Right atrium auricular region (tissue), 2 donors: ENCODE measurements at regions not wholly inside any gene's neighbourhood (a gene's known extent, or its start where the extent isn't known, plus 50 kb on each side); places are given as distances from the start of the nearest gene placed in this dataset.

ENCODE experiments used
- DNase-seq: peaks from one replicate; pipeline ENCODE4 v3.0.0-alpha.2; 2019; ENCODE audit warnings: low spot score
- H3K27ac ChIP-seq, 2 donors: fragments of 200-600 bp; sonication (generic); 1 replicate in 1 of 2; 2 replicates in 1 of 2; pipeline ENCODE4 v1.5.1; 2016 to 2019
- H3K27me3 ChIP-seq, 2 donors: fragments of 200-600 bp; sonication (generic); one replicate each; pipeline versions ENCODE4 v1.5.1 to v1.6.0; 2017 to 2019
- H3K36me3 ChIP-seq: fragments of 200-600 bp; sonication (generic); one replicate; pipeline ENCODE4 v1.5.1; 2016
- H3K4me1 ChIP-seq, 2 donors: fragments of 200-600 bp; sonication (generic); one replicate each; pipeline versions ENCODE4 v1.5.1 to v1.6.0; 2017 to 2019
- H3K4me3 ChIP-seq, 2 donors: fragments of 200-600 bp; sonication (generic); 1 replicate in 1 of 2; 2 replicates in 1 of 2; pipeline ENCODE4 v1.5.1; 2017 to 2019; ENCODE audit warnings: mild to moderate bottlenecking in 1 of 2, moderate library complexity in 1 of 2
- H3K9me3 ChIP-seq, 2 donors: fragments of 200-600 bp; sonication (generic); one replicate each; pipeline ENCODE4 v1.5.1; 2019
- CTCF ChIP-seq, 2 donors: fragments of 200-600 bp; sonication (generic); IDR thresholded peaks; one replicate each; pipeline ENCODE4 v1.5.1; 2019; ENCODE audit warnings: antibody characterized with exemption in 2 of 2

DNA sequence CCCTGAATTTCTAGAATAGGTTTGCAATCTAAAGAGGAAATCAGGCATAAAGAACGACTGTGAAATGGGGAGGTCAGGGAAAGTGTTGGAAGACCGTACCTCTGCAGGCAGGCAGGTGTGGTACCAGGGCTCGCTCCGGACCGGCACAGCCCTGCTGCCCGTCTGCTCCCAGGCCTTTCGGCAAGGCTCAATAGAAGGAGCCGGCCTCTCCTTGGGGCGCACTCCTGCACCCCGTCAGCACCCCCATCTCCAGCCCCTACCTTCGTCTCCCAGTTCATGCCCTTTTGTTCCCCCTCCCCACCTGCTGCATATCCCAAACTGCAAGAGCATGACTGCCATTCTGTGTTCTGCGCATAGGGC, 139.8 kb upstream of the SOX1 start:
- no peaks in the 10 kb centered on the region for H3K27me3 ChIP-seq
- H3K4me1 ChIP-seq = no peaks in the 10 kb centered on the region
- H3K9me3 ChIP-seq = peaks cover 0 to 13% of the 10 kb centered on the region in 2 donors
- H3K4me3 ChIP-seq = no peak overlapping the region
- TF ChIP-seq CTCF (IDR thresholded peaks at IDR 0.05) = no peak
- H3K27ac ChIP-seq = no peak overlapping the region
- H3K36me3 ChIP-seq = no peaks in the 10 kb centered on the region
- DNase-seq = no peak

DNA sequence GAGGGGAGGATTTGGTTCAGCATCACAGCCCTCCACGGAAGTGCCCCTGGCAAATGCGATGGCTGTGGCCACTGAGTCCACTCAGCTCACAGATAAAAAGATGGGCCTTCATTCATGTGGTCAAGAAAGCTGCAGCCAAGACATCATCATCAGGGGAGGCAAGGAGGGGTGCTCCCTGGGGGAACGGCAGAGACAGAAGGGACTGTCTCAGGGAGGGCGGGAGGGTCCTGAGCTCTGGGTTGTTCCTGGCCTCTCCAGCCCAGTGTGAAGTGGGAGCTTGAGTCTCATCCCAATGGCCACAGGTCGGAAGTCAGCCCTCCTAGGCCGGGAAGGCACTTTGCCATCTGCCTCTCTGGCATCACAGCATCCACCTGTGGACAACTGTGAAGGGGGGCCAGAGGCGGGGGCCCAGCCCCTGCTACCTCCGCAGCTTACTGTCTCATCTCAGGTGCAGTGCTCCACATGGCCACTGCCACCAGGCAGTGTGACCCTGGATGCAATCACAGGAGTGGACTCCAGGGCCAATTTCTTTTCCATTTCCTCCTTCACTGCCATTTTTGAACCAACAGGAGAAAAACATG, 137.8 kb upstream of the SOX1 start:
- H3K27ac ChIP-seq = no peak overlapping the region
- no peak overlapping the region for H3K4me3 ChIP-seq
- no peaks in the 10 kb centered on the region for H3K36me3 ChIP-seq
- DNase-seq = no peak
- no peak for TF ChIP-seq CTCF (IDR thresholded peaks at IDR 0.05)
- no peaks in the 10 kb centered on the region for H3K4me1 ChIP-seq
- H3K9me3 ChIP-seq = peaks cover 0 to 20% of the 10 kb centered on the region in 2 donors
- no peaks in the 10 kb centered on the region for H3K27me3 ChIP-seq

GRCh38 chr13:111936267-111936925, 130.6 kb upstream of the SOX1 start:
- DNase-seq = peak; percentile 32
- peaks cover 0 to 14% of the 10 kb centered on the region in 2 donors for H3K9me3 ChIP-seq
- TF ChIP-seq CTCF (IDR thresholded peaks at IDR 0.05) = no peak
- no peaks in the 10 kb centered on the region for H3K4me1 ChIP-seq
- no peaks in the 10 kb centered on the region for H3K27me3 ChIP-seq
- no peak overlapping the region for H3K4me3 ChIP-seq
- no peak overlapping the region for H3K27ac ChIP-seq
- no peaks in the 10 kb centered on the region for H3K36me3 ChIP-seq

GRCh38 chr13:111937777-111938311, 129.1 kb upstream of the SOX1 start:
- Histone ChIP-seq H3K27ac (no peak overlapping the region), H3K4me1 (no peaks in the 10 kb centered on the region), H3K4me3 (no peak overlapping the region), H3K27me3 (no peaks in the 10 kb centered on the region), H3K36me3 (no peaks in the 10 kb centered on the region), H3K9me3 (no peaks in the 10 kb centered on the region)
- TF ChIP-seq CTCF (IDR thresholded peaks at IDR 0.05) = no peak
- DNase-seq = peak; percentile 21

GRCh38 chr13:111938741-111939665, 127.9 kb upstream of the SOX1 start:
- DNase-seq = peak; percentile 36
- no peaks in the 10 kb centered on the region for H3K4me1 ChIP-seq
- no peaks in the 10 kb centered on the region for H3K36me3 ChIP-seq
- TF ChIP-seq CTCF (IDR thresholded peaks at IDR 0.05) = no peak
- H3K27ac ChIP-seq = no peak overlapping the region
- H3K9me3 ChIP-seq = no peaks in the 10 kb centered on the region
- H3K27me3 ChIP-seq = no peaks in the 10 kb centered on the region
- H3K4me3 ChIP-seq = no peak overlapping the region
